ENCODE measurements at regions not wholly inside any gene's neighbourhood (a gene's known extent, or its start where the extent isn't known, plus 50 kb on each side); places are given as distances from the start of the nearest gene placed in this dataset.

DNA sequence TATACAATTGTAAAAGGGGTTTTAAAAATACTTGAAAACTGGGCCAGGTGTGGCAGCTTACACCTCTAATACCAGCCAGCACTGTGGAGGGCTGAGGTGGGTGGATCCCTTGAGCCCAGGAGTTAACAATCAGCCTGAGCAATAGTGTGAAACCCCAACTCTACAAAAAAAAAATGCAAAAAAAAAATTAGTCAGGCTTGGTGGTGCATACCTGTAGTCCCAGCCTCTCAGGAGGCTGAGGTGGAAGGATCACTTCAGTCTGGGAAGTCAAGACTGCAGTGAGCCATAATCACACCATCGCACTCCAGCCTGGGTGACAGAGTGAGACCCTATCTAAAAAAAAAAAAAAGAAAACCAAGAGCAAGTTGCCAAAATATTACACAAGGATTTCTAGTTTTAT is 182.7 kb downstream of the UBE2E3 start:
- CTCF ChIA-PET, result interaction anchor here (0.7 kb wide), 1 partner anchor 61 kb away, joined by 3 read pairs; no protein-coding TSS in a partner anchor
- WGBS, 2 experiments (ENCODE audit: extremely low coverage in 2 of 2, insufficient read length in 1 of 2), result no CpG with 5 or more reads among the region's 1 CpG

More for the DNA sequence above, 182.7 kb downstream of the UBE2E3 start:
- H3K18ac ChIP-seq (ENCODE audit: low read depth, low read length), result no peak overlapping the region
- H3K79me1 ChIP-seq (ENCODE audit: low read depth in 1 of 2, low read length in 2 of 2), result no peaks in the 10 kb centered on the region
- in situ Hi-C loops (cut with MboI; ENCODE audit: low sequenced_read_pairs), result no loop called here
- no peaks in the 10 kb centered on the region for H3K4me1 ChIP-seq (ENCODE audit: control insufficient read depth, insufficient read depth, low read length)
- no peak overlapping the region for H3K14ac ChIP-seq (replicated peaks; ENCODE audit: low read depth, low read length)
- no peak overlapping the region for H4K5ac ChIP-seq (ENCODE audit: low read depth, low read length)
- BruUV-seq (replicated peaks), result no TSS peak
- no peak overlapping the region for H3K56ac ChIP-seq (ENCODE audit: extremely low read depth, insufficient read depth, low read length)
- H2BK120ac ChIP-seq (ENCODE audit: low read depth, low read length), result no peak overlapping the region
- no peak overlapping the region for H3K9ac ChIP-seq (ENCODE audit: low read depth, low read length)
- no peak overlapping the region for H4K91ac ChIP-seq (ENCODE audit: insufficient read depth, low read depth, low read length)
- POLR2A ChIA-PET (ENCODE audit: unreplicated experiment), result no interaction called here
- DNase-seq (no peak), ATAC-seq (ENCODE audit: low read depth) (no peak)
- no peaks in the 10 kb centered on the region for H4K20me1 ChIP-seq (ENCODE audit: insufficient read depth, low read length)
- H2BK5ac ChIP-seq (ENCODE audit: low read depth, low read length, poor library complexity, severe bottlenecking), result no peak overlapping the region
- H2AK9ac ChIP-seq (replicated peaks; ENCODE audit: low read depth, low read length, poor library complexity), result no peak overlapping the region
- no peak overlapping the region for H4K8ac ChIP-seq (ENCODE audit: low read depth in 2 of 2, low read length in 2 of 2)
- dilution Hi-C loops (cut with HindIII; ENCODE audit: low sequenced_read_pairs, unreplicated experiment), result no loop called here
- no peak overlapping the region for H2AK5ac ChIP-seq (ENCODE audit: low read depth, low read length)
- no peak overlapping the region for H3K4ac ChIP-seq (ENCODE audit: low read depth, low read length)
- intact Hi-C loops (cut with micrococcal nuclease), result no loop called here
- no peak overlapping the region for H3K4me3 ChIP-seq (ENCODE audit: insufficient read depth, low read depth, low read length)
- TF ChIP-seq SMC3 (IDR thresholded peaks at IDR 0.05; ENCODE audit: low read depth, low read length), result no peak
- no peak for TF ChIP-seq MAFK (IDR thresholded peaks at IDR 0.05; ENCODE audit: low read depth, low read length)
- TF ChIP-seq MAZ (IDR thresholded peaks at IDR 0.05; ENCODE audit: borderline replicate concordance, low read depth, low read length), result no peak
- TF ChIP-seq BHLHE40 (IDR thresholded peaks at IDR 0.05; ENCODE audit: low read depth, low read length), result no peak
- TF ChIP-seq, protein P1, sequence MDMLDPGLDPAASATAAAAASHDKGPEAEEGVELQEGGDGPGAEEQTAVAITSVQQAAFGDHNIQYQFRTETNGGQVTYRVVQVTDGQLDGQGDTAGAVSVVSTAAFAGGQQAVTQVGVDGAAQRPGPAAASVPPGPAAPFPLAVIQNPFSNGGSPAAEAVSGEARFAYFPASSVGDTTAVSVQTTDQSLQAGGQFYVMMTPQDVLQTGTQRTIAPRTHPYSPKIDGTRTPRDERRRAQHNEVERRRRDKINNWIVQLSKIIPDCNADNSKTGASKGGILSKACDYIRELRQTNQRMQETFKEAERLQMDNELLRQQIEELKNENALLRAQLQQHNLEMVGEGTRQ (IDR thresholded peaks at IDR 0.05; ENCODE audit: low read depth, low read length), result no peak
- H3K27me3 ChIP-seq (ENCODE audit: control insufficient read depth, insufficient read depth, low read length), result no peaks in the 10 kb centered on the region
- no peaks in the 10 kb centered on the region for H3K9me3 ChIP-seq (ENCODE audit: control insufficient read depth, insufficient read depth, low read length)
- no peak overlapping the region for H3K27ac ChIP-seq (ENCODE audit: insufficient read depth, low read length)
- no peak overlapping the region for H2AFZ ChIP-seq (replicated peaks; ENCODE audit: low read length, poor library complexity)
- no peak overlapping the region for H3K23ac ChIP-seq (ENCODE audit: low read depth, low read length)
- no peak overlapping the region for H2BK15ac ChIP-seq (ENCODE audit: low read depth, low read length)
- no peak overlapping the region for H3K4me2 ChIP-seq (ENCODE audit: low read depth, low read length)
- no peak overlapping the region for H2BK20ac ChIP-seq (ENCODE audit: low read depth, low read length)
- no peaks in the 10 kb centered on the region for H3K9me1 ChIP-seq (ENCODE audit: insufficient read depth, low read length)
- no peaks in the 10 kb centered on the region for H3K36me3 ChIP-seq (ENCODE audit: control insufficient read depth, insufficient read depth, low read length)
